ENCODE measurements at regions not wholly inside any gene's neighbourhood (a gene's known extent, or its start where the extent isn't known, plus 50 kb on each side); places are given as distances from the start of the nearest gene placed in this dataset.
A peak's percentile ranks its signal among the peaks of the same experiment; 100 is the strongest.

GRCh38 chr2:153770359-153770991 lies 101.2 kb upstream of the GALNT13 start:
- peak; percentile 13 for TF ChIP-seq CTCF (conservative IDR thresholded peaks at IDR 0.05; ENCODE audit: control insufficient read depth, insufficient read depth, low read depth, low read length)
- peak; percentile 1 for DNase-seq (ENCODE audit: low read depth)
- no peak overlapping the region for H3K4me3 ChIP-seq (ENCODE audit: control insufficient read depth, low read depth, low read length)

DNA sequence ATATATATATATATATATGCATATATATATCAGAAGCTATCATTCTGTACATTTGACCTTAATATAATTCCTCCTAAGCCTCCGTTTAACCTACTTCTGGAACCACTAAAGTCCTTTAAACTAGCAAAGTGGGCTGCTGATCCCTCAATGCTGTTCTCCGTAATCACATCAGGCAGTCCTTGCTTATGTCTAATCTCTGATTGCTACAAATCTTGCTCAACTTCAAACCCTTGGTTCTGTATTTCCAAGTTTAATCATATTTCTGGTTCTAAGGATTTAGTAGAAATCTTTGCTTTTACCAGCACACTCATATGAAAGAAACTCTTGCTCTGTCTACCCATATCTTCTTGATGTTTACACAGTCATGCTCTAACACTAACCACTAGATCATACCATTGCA lies 91.5 kb upstream of the GALNT13 start:
- DNase-seq (ENCODE audit: low read depth): no peak
- no peak for TF ChIP-seq CTCF (conservative IDR thresholded peaks at IDR 0.05; ENCODE audit: control insufficient read depth, insufficient read depth, low read depth, low read length)
- no peak overlapping the region for H3K4me3 ChIP-seq (ENCODE audit: control insufficient read depth, low read depth, low read length)

DNA sequence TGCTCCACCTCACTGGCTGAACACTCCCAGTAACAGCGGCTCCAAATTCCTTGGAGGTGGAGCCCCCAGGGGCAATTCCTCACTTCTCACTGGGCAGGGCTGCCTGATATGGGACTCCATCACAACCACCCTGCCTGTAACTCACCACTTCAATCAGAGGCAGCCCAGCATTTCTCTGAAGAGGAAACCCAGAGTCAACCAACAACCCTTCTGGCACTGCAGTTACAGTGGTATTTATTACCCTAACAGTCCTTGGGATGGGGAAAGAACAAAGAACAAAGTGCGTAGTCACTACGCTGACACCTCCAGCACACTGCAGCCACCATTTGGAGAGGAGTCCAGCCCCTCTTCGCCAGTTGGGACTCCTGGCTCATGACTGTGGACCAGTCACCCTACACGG lies 85.7 kb upstream of the GALNT13 start:
- H3K4me3 ChIP-seq (ENCODE audit: control insufficient read depth, low read depth, low read length): no peak overlapping the region
- TF ChIP-seq CTCF (conservative IDR thresholded peaks at IDR 0.05; ENCODE audit: control insufficient read depth, insufficient read depth, low read depth, low read length): no peak
- no peak for DNase-seq (ENCODE audit: low read depth)

GRCh38 chr2:153787612-153788011 lies 84.1 kb upstream of the GALNT13 start:
- no peak for DNase-seq (ENCODE audit: low read depth)
- TF ChIP-seq CTCF (conservative IDR thresholded peaks at IDR 0.05; ENCODE audit: control insufficient read depth, insufficient read depth, low read depth, low read length): peak; percentile 5
- H3K4me3 ChIP-seq (ENCODE audit: control insufficient read depth, low read depth, low read length): no peak overlapping the region

DNA sequence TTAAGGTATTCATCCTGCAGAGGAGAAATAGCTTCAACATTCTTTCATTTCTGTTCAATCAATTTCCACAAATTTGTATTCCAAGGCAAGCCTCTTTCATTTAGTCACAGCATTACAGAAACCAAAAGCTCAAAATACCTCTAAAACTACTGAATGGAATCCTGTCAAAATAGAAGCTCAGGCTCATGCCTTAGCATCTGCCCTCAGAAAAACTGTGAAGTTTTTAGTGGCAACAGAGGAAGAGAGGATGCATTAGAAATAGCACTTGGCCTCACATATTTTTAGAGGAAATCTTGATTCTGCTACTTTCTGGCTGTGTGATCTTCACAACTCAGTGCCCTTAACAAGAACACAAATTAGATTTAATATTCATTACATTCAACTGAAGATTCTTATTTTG lies 69.1 kb upstream of the GALNT13 start:
- DNase-seq (ENCODE audit: low read depth): no peak
- TF ChIP-seq CTCF (conservative IDR thresholded peaks at IDR 0.05; ENCODE audit: control insufficient read depth, insufficient read depth, low read depth, low read length): no peak
- no peak overlapping the region for H3K4me3 ChIP-seq (ENCODE audit: control insufficient read depth, low read depth, low read length)

- no peak for DNase-seq (ENCODE audit: low read depth)
- no peak for TF ChIP-seq CTCF (conservative IDR thresholded peaks at IDR 0.05; ENCODE audit: control insufficient read depth, insufficient read depth, low read depth, low read length)
- H3K4me3 ChIP-seq (ENCODE audit: control insufficient read depth, low read depth, low read length): no peak overlapping the region
These were observed 63.0 kb upstream of the GALNT13 start for GRCh38 chr2:153808679-153809078.

- DNase-seq (ENCODE audit: low read depth): no peak
These were observed 60.2 kb upstream of the GALNT13 start for GRCh38 chr2:153811516-153811915.

More at GRCh38 chr2:153811516-153811915, 60.2 kb upstream of the GALNT13 start:
- no peak for TF ChIP-seq CTCF (conservative IDR thresholded peaks at IDR 0.05; ENCODE audit: control insufficient read depth, insufficient read depth, low read depth, low read length)
- H3K4me3 ChIP-seq (ENCODE audit: control insufficient read depth, low read depth, low read length): no peak overlapping the region

Data from fibroblast of mammary gland (primary cell).